NT2/D1 (cell line): ENCODE measurements at regions not wholly inside any gene's neighbourhood (a gene's known extent, or its start where the extent isn't known, plus 50 kb on each side); places are given as distances from the start of the nearest gene placed in this dataset.

Experiments
- SUZ12 ChIP-seq: IDR thresholded peaks from 2 replicates; pipeline ENCODE4 v1.6.1; 2011; ENCODE audit not compliant: insufficient read length, insufficient read depth; ENCODE audit errors: extremely low read depth
- YY1 ChIP-seq: IDR thresholded peaks from 2 replicates; pipeline ENCODE4 v1.6.1; 2011; ENCODE audit not compliant: insufficient read length, insufficient read depth
- ZNF274 ChIP-seq: IDR thresholded peaks from 2 replicates; pipeline ENCODE4 v1.6.1; 2011; ENCODE audit warnings: mild to moderate bottlenecking, low read depth, low read length

DNA sequence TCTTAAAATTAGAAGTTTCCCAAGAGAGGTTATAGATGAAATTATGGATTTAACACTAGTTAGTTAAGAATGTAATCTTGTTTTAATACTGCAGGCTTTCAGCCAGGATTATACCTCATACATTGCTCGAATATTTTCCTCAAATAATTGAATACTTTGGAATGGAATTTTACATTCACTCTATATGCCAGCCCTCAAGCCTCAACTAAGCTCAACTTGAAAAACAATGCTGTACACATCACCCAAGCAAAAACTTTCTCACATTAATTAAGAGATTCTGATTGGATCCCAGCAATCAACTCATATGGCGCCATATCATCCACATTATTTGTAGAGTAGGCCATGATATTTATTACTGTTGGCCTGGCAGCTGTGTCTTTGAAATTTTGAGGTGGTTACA lies 710.7 kb upstream of the ADAMTS5 start:
- TF ChIP-seq YY1: no peak
- no peak for TF ChIP-seq ZNF274
- TF ChIP-seq SUZ12: no peak
